Urinary bladder (tissue), 3 donors: ENCODE measurements at regions not wholly inside any gene's neighbourhood (a gene's known extent, or its start where the extent isn't known, plus 50 kb on each side); places are given as distances from the start of the nearest gene placed in this dataset.

Experiments
- DNase-seq: peaks from one replicate; pipeline ENCODE4 v3.0.0-alpha.2; 2015; ENCODE audit errors: extremely low spot score
- H3K27ac ChIP-seq: one replicate; pipeline ENCODE4 v1.5.1; 2013; ENCODE audit warnings: low read depth, mild to moderate bottlenecking, moderate library complexity
- H3K36me3 ChIP-seq: one replicate; pipeline ENCODE4 v1.6.1; 2013; ENCODE audit warnings: mild to moderate bottlenecking, moderate library complexity; ENCODE audit not compliant: insufficient read depth
- H3K4me1 ChIP-seq: one replicate; pipeline ENCODE4 v1.6.1; 2013; ENCODE audit warnings: mild to moderate bottlenecking, moderate library complexity; ENCODE audit not compliant: insufficient read depth
- H3K4me3 ChIP-seq: one replicate; pipeline ENCODE4 v1.5.1; 2013; ENCODE audit warnings: low read depth, low read length
- WGBS: extraction: QIAGEN DNeasy Blood & Tissue Kit; methylation state at CpG from one replicate; pipeline ENCODE4 v1.1.7; 2013; 5-methylcytosine and 5-hydroxymethylcytosine counted together
- donor health status: healthy with polysubstance abuse.
- donor health status: healthy.

- no peak for DNase-seq
- H3K27ac ChIP-seq: no peak overlapping the region
- no peak overlapping the region for H3K4me3 ChIP-seq
- no peaks in the 10 kb centered on the region for H3K36me3 ChIP-seq
- WGBS: 95% methylated on average over 6 of the region's 6 CpGs
- no peaks in the 10 kb centered on the region for H3K4me1 ChIP-seq
Measured at GRCh38 chr6:140602431-140603248, 1228.2 kb upstream of the CITED2 start.

- 88% methylated on average over 3 of the region's 3 CpGs for WGBS
- no peak overlapping the region for H3K4me3 ChIP-seq
Measured at GRCh38 chr6:140601021-140601808, 1226.8 kb upstream of the CITED2 start.

DNA sequence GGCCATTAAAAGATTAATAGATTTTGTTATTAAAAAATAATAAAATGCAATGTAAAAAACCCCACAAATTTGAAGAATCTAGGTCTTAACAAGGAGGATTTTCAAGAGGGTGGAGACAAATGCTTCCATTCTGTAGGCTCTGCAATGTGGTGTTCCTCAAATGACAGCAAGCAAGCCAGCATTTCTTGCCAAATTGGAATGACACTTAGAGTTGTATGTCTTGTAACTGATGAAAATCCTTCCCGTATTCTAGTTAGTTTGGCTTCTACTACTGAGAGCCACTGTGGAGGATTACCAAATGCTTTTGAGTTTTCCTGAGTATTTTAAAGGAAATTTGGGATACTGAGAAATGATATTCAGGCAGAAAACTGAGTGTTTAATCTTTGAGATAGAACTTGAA, 1225.5 kb upstream of the CITED2 start:
- 50% methylated on average over 1 of the region's 1 CpG for WGBS
- no peak overlapping the region for H3K27ac ChIP-seq

More at GRCh38 chr6:140601021-140601808, 1226.8 kb upstream of the CITED2 start:
- DNase-seq: no peak
- Histone ChIP-seq H3K36me3 (no peaks in the 10 kb centered on the region), H3K4me1 (no peaks in the 10 kb centered on the region), H3K27ac (no peak overlapping the region)

DNA sequence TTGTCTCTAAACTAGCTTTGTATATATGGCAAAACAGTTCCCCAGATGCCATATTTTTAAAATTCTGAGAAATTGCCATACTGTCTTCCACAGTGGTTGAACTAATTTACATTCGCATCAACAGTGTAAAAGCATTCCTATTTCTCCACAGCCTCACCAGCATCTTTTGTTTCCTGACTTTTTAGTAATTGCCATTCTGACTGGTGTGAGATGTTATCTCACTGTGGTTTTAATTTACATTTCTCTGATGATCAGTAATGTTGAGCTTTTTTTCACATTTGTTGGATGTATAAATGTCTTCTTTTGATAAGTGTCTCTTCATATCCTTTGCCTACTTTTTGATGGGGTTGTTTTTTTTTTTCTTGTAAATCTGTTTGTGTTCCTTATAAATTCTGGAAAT, 1222.7 kb upstream of the CITED2 start:
- H3K4me3 ChIP-seq: no peak overlapping the region
- WGBS: 97% methylated on average over 1 of the region's 1 CpG

More for the DNA sequence above, 1225.5 kb upstream of the CITED2 start:
- no peak overlapping the region for H3K4me3 ChIP-seq
- no peaks in the 10 kb centered on the region for H3K4me1 ChIP-seq
- H3K36me3 ChIP-seq: no peaks in the 10 kb centered on the region
- no peak for DNase-seq

DNA sequence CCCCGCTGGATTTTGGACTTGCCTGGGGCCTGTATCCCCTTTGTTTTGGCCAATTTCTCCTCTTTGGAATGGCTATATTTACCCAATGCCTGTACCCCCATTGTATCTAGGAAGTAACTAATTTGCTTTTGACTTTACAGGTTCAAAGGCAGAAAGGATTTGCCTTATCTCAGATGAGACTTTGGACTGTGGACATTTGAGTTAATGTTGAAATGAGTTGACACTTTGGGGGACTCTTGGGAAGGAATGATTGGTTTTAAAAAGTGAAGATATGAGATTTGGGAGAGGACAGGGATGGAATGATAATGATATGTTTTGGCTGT, 1220.3 kb upstream of the CITED2 start:
- no peak overlapping the region for H3K4me3 ChIP-seq
- no peak for DNase-seq
- H3K27ac ChIP-seq: no peak overlapping the region
- no peaks in the 10 kb centered on the region for H3K36me3 ChIP-seq
- no peaks in the 10 kb centered on the region for H3K4me1 ChIP-seq
- WGBS: 100% methylated on average over 1 of the region's 1 CpG

More for the DNA sequence above, 1222.7 kb upstream of the CITED2 start:
- H3K27ac ChIP-seq: no peak overlapping the region
- no peaks in the 10 kb centered on the region for H3K36me3 ChIP-seq
- no peak for DNase-seq
- no peaks in the 10 kb centered on the region for H3K4me1 ChIP-seq

- no peak for DNase-seq
- no peak overlapping the region for H3K27ac ChIP-seq
Measured at GRCh38 chr6:140592877-140593276, 1218.4 kb upstream of the CITED2 start.

GRCh38 chr6:140590641-140591040, 1216.2 kb upstream of the CITED2 start:
- Histone ChIP-seq H3K4me1 (no peaks in the 10 kb centered on the region), H3K4me3 (no peak overlapping the region), H3K36me3 (no peaks in the 10 kb centered on the region), H3K27ac (no peak overlapping the region)
- DNase-seq: no peak

More at GRCh38 chr6:140592877-140593276, 1218.4 kb upstream of the CITED2 start:
- H3K4me1 ChIP-seq: no peaks in the 10 kb centered on the region
- WGBS: 97% methylated on average over 3 of the region's 3 CpGs
- H3K4me3 ChIP-seq: no peak overlapping the region
- no peaks in the 10 kb centered on the region for H3K36me3 ChIP-seq

DNA sequence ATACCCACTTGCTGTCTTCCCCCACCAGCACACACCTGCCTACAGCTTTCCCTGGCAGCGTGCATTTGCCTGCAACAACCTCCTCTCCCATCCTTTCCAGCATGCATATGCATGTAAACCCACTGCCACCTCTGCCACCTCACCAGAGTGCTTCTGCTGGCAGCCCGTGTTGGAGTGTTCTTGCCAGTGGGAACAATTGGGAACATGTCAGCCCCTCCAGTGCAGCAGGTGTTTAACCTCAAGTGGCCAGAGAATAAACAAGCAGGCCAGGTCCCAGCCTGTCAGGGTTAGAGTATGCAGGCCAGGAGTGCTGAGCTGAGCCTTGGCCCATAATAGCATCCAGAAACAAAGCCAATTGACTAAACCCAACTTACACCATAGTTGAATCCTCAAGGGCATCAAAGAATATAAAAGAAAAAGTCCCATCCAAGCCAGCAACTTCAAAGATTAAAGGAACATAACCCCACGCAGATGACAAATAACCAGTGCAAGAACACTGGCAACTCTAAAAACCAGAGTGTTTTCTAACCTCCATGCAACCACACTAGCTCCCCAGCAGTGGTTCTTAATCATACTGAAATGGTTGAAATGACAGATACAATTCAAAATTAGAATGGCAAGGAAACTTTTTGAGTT, 1212.1 kb upstream of the CITED2 start:
- DNase-seq: no peak
- Histone ChIP-seq H3K27ac (no peak overlapping the region), H3K4me3 (no peak overlapping the region), H3K4me1 (no peaks in the 10 kb centered on the region), H3K36me3 (no peaks in the 10 kb centered on the region)
- 89% methylated on average over 3 of the region's 3 CpGs for WGBS

DNA sequence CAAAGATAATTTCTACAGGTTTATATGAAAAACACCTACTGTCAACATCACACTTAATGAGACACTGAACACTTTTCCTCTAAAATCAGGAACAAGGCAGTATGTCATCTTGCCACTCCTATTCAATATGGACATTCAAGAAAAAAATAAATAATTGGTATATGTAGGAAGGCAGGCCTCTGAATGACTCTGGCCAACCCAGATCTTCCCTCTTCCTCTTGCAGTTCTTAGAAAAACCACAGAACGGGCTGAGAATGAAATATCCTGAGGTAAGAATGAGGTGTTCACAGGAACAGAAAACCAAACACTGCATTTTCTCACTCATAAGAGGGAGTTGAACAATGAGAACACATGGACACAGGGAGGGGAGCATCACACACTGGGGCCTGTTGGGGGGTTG, 1207.2 kb upstream of the CITED2 start:
- no peak for DNase-seq
- Histone ChIP-seq H3K4me3 (no peak overlapping the region), H3K36me3 (no peaks in the 10 kb centered on the region), H3K27ac (no peak overlapping the region), H3K4me1 (no peaks in the 10 kb centered on the region)
- 87% methylated on average over 1 of the region's 1 CpG for WGBS

GRCh38 chr6:140579918-140580317, 1205.5 kb upstream of the CITED2 start:
- 84% methylated on average over 1 of the region's 1 CpG for WGBS

DNA sequence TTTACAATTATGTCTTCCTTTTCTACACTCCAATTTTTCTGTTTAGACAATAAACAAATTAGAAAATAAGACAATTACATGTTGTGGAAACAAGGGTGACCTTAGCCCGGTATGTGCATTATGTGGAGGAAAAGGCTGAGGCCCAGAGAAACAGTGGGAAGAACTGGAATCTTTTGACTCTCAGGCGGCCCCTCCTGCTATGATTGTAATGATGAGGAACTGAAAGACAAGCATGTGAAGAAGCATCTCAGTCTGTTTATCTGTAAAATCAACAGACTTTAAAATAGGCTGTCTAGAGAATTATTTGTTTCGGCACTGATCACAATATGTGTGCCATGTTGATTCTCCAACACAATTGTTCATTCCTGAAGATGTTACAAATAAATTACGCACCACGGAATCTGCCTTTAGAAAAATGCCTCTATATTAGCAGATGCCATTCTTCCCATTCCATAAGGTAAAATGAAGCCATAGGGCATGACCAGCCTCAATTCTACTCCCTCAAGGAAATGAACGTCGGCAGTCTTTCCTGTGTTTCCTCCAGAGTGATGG, 1201.6 kb upstream of the CITED2 start:
- WGBS: 94% methylated on average over 7 of the region's 7 CpGs
- no peaks in the 10 kb centered on the region for H3K36me3 ChIP-seq
- no peak overlapping the region for H3K4me3 ChIP-seq
- DNase-seq: no peak
- no peaks in the 10 kb centered on the region for H3K4me1 ChIP-seq
- H3K27ac ChIP-seq: no peak overlapping the region

More at GRCh38 chr6:140579918-140580317, 1205.5 kb upstream of the CITED2 start:
- no peak for DNase-seq
- no peak overlapping the region for H3K27ac ChIP-seq
- H3K36me3 ChIP-seq: no peaks in the 10 kb centered on the region
- no peak overlapping the region for H3K4me3 ChIP-seq
- no peaks in the 10 kb centered on the region for H3K4me1 ChIP-seq

- DNase-seq: no peak
- no peaks in the 10 kb centered on the region for H3K4me1 ChIP-seq
- no peak overlapping the region for H3K4me3 ChIP-seq
- H3K36me3 ChIP-seq: no peaks in the 10 kb centered on the region
- H3K27ac ChIP-seq: no peak overlapping the region
Measured at GRCh38 chr6:140572867-140573266, 1198.4 kb upstream of the CITED2 start.

DNA sequence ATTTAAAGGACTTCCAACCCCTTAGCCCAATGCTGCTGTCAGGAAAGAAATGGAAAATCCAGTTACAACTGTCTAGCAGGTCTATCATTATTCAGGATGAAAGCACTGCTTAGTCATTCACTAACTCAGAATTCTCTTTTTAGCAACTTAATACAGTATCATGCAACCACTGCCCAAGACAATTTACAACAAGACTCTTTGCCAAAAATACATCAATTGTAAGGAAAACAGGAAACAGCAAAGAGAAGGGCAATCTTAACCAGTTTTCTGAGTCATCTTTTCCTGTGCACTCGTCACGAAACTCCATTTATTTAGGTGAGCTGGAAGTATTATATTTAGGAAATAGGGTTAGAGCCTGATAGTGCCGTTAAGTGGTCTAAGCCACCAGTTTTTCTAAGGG, 1197.7 kb upstream of the CITED2 start:
- DNase-seq: no peak
- WGBS: 21% methylated on average over 3 of the region's 3 CpGs
- Histone ChIP-seq H3K4me1 (no peaks in the 10 kb centered on the region), H3K27ac (no peak overlapping the region), H3K4me3 (no peak overlapping the region), H3K36me3 (no peaks in the 10 kb centered on the region)
